Endodermal cell (in vitro differentiated cells): ENCODE measurements at regions not wholly inside any gene's neighbourhood (a gene's known extent, or its start where the extent isn't known, plus 50 kb on each side); places are given as distances from the start of the nearest gene placed in this dataset.
"Not testable (repeated sequence)": the region's sequence is repeated elsewhere in the genome, so short reads cannot be mapped to it uniquely, and the experiment has no call there.

Experiments used
- DNase-seq: peaks from one replicate; pipeline ENCODE4 v3.0.0-alpha.2; 2017
- H3K27ac ChIP-seq: 2 replicates; pipeline ENCODE4 v1.5.1; 2013; ENCODE audit warnings: mild to moderate bottlenecking, low read depth, low read length, moderate library complexity
- H3K27me3 ChIP-seq: 2 replicates; pipeline ENCODE4 v1.6.1; 2013; ENCODE audit warnings: mild to moderate bottlenecking, low read length, moderate library complexity; ENCODE audit not compliant: insufficient read depth, control insufficient read depth, poor library complexity, severe bottlenecking
- H3K36me3 ChIP-seq: 2 replicates; pipeline ENCODE4 v1.7.0; 2013; ENCODE audit warnings: mild to moderate bottlenecking, low read length, moderate library complexity; ENCODE audit not compliant: control insufficient read depth, insufficient read depth
- H3K4me1 ChIP-seq: one replicate; pipeline ENCODE4 v1.7.0; 2013; ENCODE audit warnings: low read length; ENCODE audit not compliant: control insufficient read depth, insufficient read depth
- H3K4me3 ChIP-seq: 2 replicates; pipeline ENCODE4 v1.5.1; 2013; ENCODE audit warnings: mild to moderate bottlenecking, low read length, moderate library complexity
- H3K9ac ChIP-seq: 2 replicates; pipeline ENCODE4 v1.6.1; 2013; ENCODE audit warnings: mild to moderate bottlenecking, low read length, moderate library complexity; ENCODE audit not compliant: poor library complexity, severe bottlenecking; ENCODE audit errors: extremely low read depth
- H3K9me3 ChIP-seq: 2 replicates; pipeline ENCODE4 v1.6.1; 2013; ENCODE audit warnings: mild to moderate bottlenecking, low read length, moderate library complexity; ENCODE audit not compliant: control insufficient read depth
- H3K27ac Mint-ChIP-seq: 2 replicates; pipeline ENCODE4 v1.8.0; 2020; ENCODE audit warnings: mixed read lengths
- H3K27me3 Mint-ChIP-seq: 2 replicates; pipeline ENCODE4 v1.8.0; 2021; ENCODE audit warnings: mild to moderate bottlenecking, mixed read lengths; ENCODE audit not compliant: insufficient read depth
- H3K36me3 Mint-ChIP-seq: 2 replicates; pipeline ENCODE4 v1.8.0; 2020; ENCODE audit warnings: low read depth, mixed read lengths
- H3K4me1 Mint-ChIP-seq: 2 replicates; pipeline ENCODE4 v1.8.0; 2020; ENCODE audit warnings: mixed read lengths
- H3K4me3 Mint-ChIP-seq: 2 replicates; pipeline ENCODE4 v1.8.0; 2020; ENCODE audit warnings: mild to moderate bottlenecking, moderate library complexity, mixed read lengths
- H3K9me3 Mint-ChIP-seq: 2 replicates; pipeline ENCODE4 v1.8.0; 2020; ENCODE audit warnings: mild to moderate bottlenecking, mixed read lengths
- CTCF ChIP-seq: fragments of 200-600 bp; sonication (generic); conservative IDR thresholded peaks from 2 replicates; pipeline ENCODE4 v1.5.0; 2021; ENCODE audit warnings: antibody characterized with exemption, mild to moderate bottlenecking
- WGBS, 2 experiments: methylation state at CpG; one replicate each; pipeline versions ENCODE4 v1.1.5 to v1.1.7; 2013; ENCODE audit warnings: missing lambda C conversion rate in 2 of 2, mixed read lengths in 1 of 2; ENCODE audit not compliant: insufficient coverage in 1 of 2, insufficient read length in 1 of 2; 5-methylcytosine and 5-hydroxymethylcytosine counted together

DNA sequence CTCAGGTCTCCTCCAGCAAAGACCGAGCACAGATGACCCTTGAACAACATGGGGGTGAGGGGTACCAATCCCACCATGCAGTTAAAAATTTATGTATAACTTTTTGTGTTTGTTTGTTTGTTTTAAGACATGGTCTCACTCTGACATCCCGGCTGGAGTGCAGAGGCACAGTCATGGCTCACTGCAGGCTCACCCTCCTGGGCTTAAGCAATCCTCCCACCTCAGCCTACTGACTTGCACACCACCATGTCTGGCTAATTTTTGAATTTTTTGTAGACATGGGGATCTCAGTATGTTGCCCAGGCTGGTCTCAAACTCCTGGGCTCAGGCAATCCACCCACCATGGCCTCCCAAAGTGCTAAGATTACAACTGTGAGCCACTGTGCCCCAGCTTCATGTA, 231.0 kb upstream of the PIK3R1 start:
- Histone ChIP-seq H3K27ac (no peak overlapping the region), H3K9me3 (peaks cover 6% of the 10 kb centered on the region), H3K4me1 (peaks cover 9% of the 10 kb centered on the region), H3K9ac (no peak overlapping the region), H3K36me3 (no peaks in the 10 kb centered on the region), H3K4me3 (no peak overlapping the region), H3K27me3 (no peaks in the 10 kb centered on the region)
- no peak overlapping the region for H3K4me3 Mint-ChIP-seq
- TF ChIP-seq CTCF = no peak
- no peak for DNase-seq
- H3K9me3 Mint-ChIP-seq = peaks cover 2% of the 10 kb centered on the region
- no peaks in the 10 kb centered on the region for H3K27me3 Mint-ChIP-seq
- no peaks in the 10 kb centered on the region for H3K36me3 Mint-ChIP-seq
- 90% methylated on average over 2 of the region's 2 CpGs; no CpG with 5 or more reads in 1 of the 2 experiments for WGBS, 2 experiments
- H3K4me1 Mint-ChIP-seq = peaks cover 13% of the 10 kb centered on the region
- no peak overlapping the region for H3K27ac Mint-ChIP-seq

DNA sequence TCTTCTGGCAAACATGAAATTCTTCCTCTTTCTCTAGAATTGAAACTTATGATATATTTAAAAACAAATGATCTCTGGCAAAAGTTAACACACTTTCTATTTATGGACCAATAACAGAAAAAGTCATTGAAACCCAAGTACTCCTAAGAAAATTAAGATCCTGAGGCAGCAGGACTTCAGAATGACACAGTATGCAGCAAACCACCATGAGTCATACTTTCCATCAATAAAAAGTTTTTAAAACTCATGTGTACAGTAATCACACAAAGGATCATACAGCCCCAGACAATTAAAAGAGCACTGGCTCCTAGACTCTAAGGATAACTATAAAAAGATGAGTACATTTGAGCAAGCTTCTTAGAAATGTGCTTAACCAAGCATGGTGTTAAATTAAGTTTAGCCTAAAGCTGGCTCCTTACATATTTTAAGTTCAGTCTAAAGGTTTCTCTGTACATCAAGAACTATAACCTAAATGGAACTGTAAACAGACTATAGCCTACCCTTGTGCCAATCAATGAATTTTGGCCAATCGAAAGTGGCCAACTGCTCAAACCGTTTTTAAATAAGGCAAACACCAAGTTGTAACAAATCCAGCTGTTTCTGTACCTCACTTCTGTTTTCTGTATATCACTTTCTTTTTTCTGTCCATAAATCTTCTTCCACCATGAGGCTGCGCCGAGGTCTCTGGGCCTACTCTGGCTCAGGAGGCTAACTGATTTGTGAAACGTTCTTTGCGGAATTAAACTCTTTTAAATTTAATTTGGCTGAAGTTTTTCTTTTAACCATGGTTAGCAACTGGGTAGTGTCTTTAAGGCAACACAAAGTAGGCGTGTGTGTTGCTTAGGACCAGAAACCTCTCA, 232.1 kb upstream of the PIK3R1 start:
- H3K9me3 ChIP-seq = peaks cover 5% of the 10 kb centered on the region
- H3K27ac ChIP-seq = no peak overlapping the region
- Mint-ChIP-seq H3K36me3 (no peaks in the 10 kb centered on the region), H3K27me3 (no peaks in the 10 kb centered on the region), H3K4me3 (no peak overlapping the region), H3K27ac (no peak overlapping the region), H3K4me1 (peaks cover 15% of the 10 kb centered on the region), H3K9me3 (peaks cover 2% of the 10 kb centered on the region)
- H3K36me3 ChIP-seq = no peaks in the 10 kb centered on the region
- no peak overlapping the region for H3K9ac ChIP-seq
- TF ChIP-seq CTCF = no peak
- no peak for DNase-seq
- H3K4me3 ChIP-seq = no peak overlapping the region
- 91 to 95% methylated on average over 7 of the region's 7 CpGs for WGBS, 2 experiments
- H3K27me3 ChIP-seq = no peaks in the 10 kb centered on the region
- peaks cover 9% of the 10 kb centered on the region for H3K4me1 ChIP-seq

DNA sequence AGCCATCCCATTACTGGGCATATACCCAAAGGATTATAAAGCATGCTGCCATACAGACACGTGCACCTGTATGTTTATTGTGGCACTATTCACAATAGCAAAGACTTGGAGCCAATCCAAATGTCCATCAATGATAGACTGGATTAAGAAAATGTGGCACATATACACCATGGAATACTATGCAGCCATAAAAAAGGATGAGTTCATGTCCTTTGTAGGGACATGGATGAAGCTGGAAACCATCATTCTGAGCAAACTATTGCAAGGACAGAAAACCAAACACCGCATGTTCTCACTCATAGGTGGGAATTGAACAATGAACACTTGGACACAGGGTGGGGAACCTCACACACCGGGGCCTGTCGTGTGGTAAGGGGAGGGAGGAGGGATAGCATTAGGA, 233.4 kb upstream of the PIK3R1 start:
- not testable (repeated sequence) for DNase-seq, H3K9me3 ChIP-seq, H3K27me3 Mint-ChIP-seq, H3K4me1 ChIP-seq, H3K27me3 ChIP-seq, H3K27ac Mint-ChIP-seq, H3K9ac ChIP-seq, H3K4me3 Mint-ChIP-seq, H3K36me3 ChIP-seq, H3K27ac ChIP-seq, H3K9me3 Mint-ChIP-seq, H3K4me3 ChIP-seq, H3K36me3 Mint-ChIP-seq
- WGBS, 2 experiments = 95 to 100% methylated on average over 1 to 4 of the region's 4 CpGs
- H3K4me1 Mint-ChIP-seq = peaks cover 22% of the 10 kb centered on the region
